Smooth muscle cell (in vitro differentiated cells): ENCODE measurements at regions not wholly inside any gene's neighbourhood (a gene's known extent, or its start where the extent isn't known, plus 50 kb on each side); places are given as distances from the start of the nearest gene placed in this dataset.

Experiments
- DNase-seq: peaks from one replicate; lab custom pipeline; 2025; ENCODE audit not compliant: unreplicated experiment; lab: John Stamatoyannopoulos, UW
- H2AFZ ChIP-seq: fragments of 200-600 bp; sonication (generic); 2 replicates; pipeline ENCODE4 v1.6.0; 2016; ENCODE audit warnings: antibody characterized with exemption, low read depth, mild to moderate bottlenecking
- H3F3A ChIP-seq: fragments of 200-600 bp; sonication (generic); 2 replicates; pipeline ENCODE4 v1.6.0; 2017; ENCODE audit warnings: antibody characterized with exemption, low read depth
- H3K27ac ChIP-seq: fragments of 200-600 bp; sonication (generic); 2 replicates; pipeline ENCODE4 v1.5.1; 2016; ENCODE audit warnings: low read depth, mild to moderate bottlenecking
- H3K27me3 ChIP-seq: fragments of 200-600 bp; sonication (generic); 2 replicates; pipeline ENCODE4 v1.6.1; 2016; ENCODE audit warnings: low read depth, mild to moderate bottlenecking
- H3K36me3 ChIP-seq: fragments of 200-600 bp; sonication (generic); 2 replicates; pipeline ENCODE4 v1.5.1; 2016; ENCODE audit warnings: low read depth
- H3K4me1 ChIP-seq: fragments of 200-600 bp; sonication (generic); 2 replicates; pipeline ENCODE4 v1.5.1; 2016; ENCODE audit warnings: low read depth
- H3K4me2 ChIP-seq: fragments of 200-600 bp; sonication (generic); 2 replicates; pipeline ENCODE4 v1.6.0; 2016; ENCODE audit warnings: mild to moderate bottlenecking
- H3K4me3 ChIP-seq: fragments of 200-600 bp; sonication (generic); 2 replicates; pipeline ENCODE4 v1.5.1; 2016; ENCODE audit warnings: mild to moderate bottlenecking
- H3K79me2 ChIP-seq: fragments of 200-600 bp; sonication (generic); 2 replicates; pipeline ENCODE4 v1.6.0; 2016; ENCODE audit warnings: low read depth, mild to moderate bottlenecking
- H3K9ac ChIP-seq: fragments of 200-600 bp; sonication (generic); 2 replicates; pipeline ENCODE4 v1.6.0; 2016; ENCODE audit warnings: low read depth
- H3K9me3 ChIP-seq: fragments of 200-600 bp; sonication (generic); replicated peaks from 2 replicates; pipeline ENCODE4 v1.5.1; 2016; ENCODE audit warnings: low read depth
- H4K20me1 ChIP-seq: fragments of 200-600 bp; sonication (generic); 2 replicates; pipeline ENCODE4 v1.6.0; 2016; ENCODE audit warnings: low read depth
- CTCF ChIP-seq: fragments of 200-600 bp; sonication (generic); IDR thresholded peaks from 2 replicates; pipeline ENCODE4 v1.5.1; 2017; ENCODE audit warnings: borderline replicate concordance, mild to moderate bottlenecking, antibody characterized with exemption; ENCODE audit not compliant: insufficient read depth, poor library complexity, severe bottlenecking
- WGBS: methylation state at CpG from one replicate; pipeline ENCODE4 v1.1.7; 2016; ENCODE audit warnings: low lambda C conversion rate; 5-methylcytosine and 5-hydroxymethylcytosine counted together

GRCh38 chr5:123783421-123783820 is 271.4 kb downstream of the CSNK1G3 start:
- no peaks in the 10 kb centered on the region for H3K79me2 ChIP-seq
- no peak overlapping the region for H3K27ac ChIP-seq
- no peak for DNase-seq
- H4K20me1 ChIP-seq = no peaks in the 10 kb centered on the region
- H3K4me1 ChIP-seq = peaks cover 37% of the 10 kb centered on the region
- no peak overlapping the region for H3K4me3 ChIP-seq
- WGBS = 97% methylated on average over 1 of the region's 1 CpG
- H2AFZ ChIP-seq = no peak overlapping the region
- H3K9ac ChIP-seq = no peak overlapping the region
- no peaks in the 10 kb centered on the region for H3K27me3 ChIP-seq
- no peak for TF ChIP-seq CTCF
- no peak overlapping the region for H3K4me2 ChIP-seq
- H3K36me3 ChIP-seq = no peaks in the 10 kb centered on the region
- H3F3A ChIP-seq = peaks cover 20% of the 10 kb centered on the region
- H3K9me3 ChIP-seq = no peaks in the 10 kb centered on the region

- H3K9ac ChIP-seq = no peak overlapping the region
- no peaks in the 10 kb centered on the region for H3K79me2 ChIP-seq
- no peaks in the 10 kb centered on the region for H3F3A ChIP-seq
- no peaks in the 10 kb centered on the region for H3K9me3 ChIP-seq
- DNase-seq = no peak
- no peaks in the 10 kb centered on the region for H3K36me3 ChIP-seq
- WGBS = 92% methylated on average over 7 of the region's 7 CpGs
- H3K27me3 ChIP-seq = no peaks in the 10 kb centered on the region
- no peak overlapping the region for H3K27ac ChIP-seq
- no peak overlapping the region for H2AFZ ChIP-seq
- no peak overlapping the region for H3K4me3 ChIP-seq
- H3K4me1 ChIP-seq = no peaks in the 10 kb centered on the region
- H3K4me2 ChIP-seq = no peak overlapping the region
- no peaks in the 10 kb centered on the region for H4K20me1 ChIP-seq
- no peak for TF ChIP-seq CTCF
Measured at GRCh38 chr5:123778641-123779040, 266.7 kb downstream of the CSNK1G3 start.

- peaks cover under 1% of the 10 kb centered on the region for H3K9me3 ChIP-seq
- no peaks in the 10 kb centered on the region for H3F3A ChIP-seq
- no peak for TF ChIP-seq CTCF
- DNase-seq = no peak
- no peak overlapping the region for H3K9ac ChIP-seq
- no peaks in the 10 kb centered on the region for H3K27me3 ChIP-seq
- H4K20me1 ChIP-seq = no peaks in the 10 kb centered on the region
- H3K79me2 ChIP-seq = no peaks in the 10 kb centered on the region
- peak overlapping the region; percentile 17 for H3K4me2 ChIP-seq
- no peak overlapping the region for H2AFZ ChIP-seq
- no peak overlapping the region for H3K4me3 ChIP-seq
- no peaks in the 10 kb centered on the region for H3K36me3 ChIP-seq
- H3K27ac ChIP-seq = peak overlapping the region; percentile 38
- H3K4me1 ChIP-seq = no peaks in the 10 kb centered on the region
Measured at GRCh38 chr5:123776761-123777160, 264.8 kb downstream of the CSNK1G3 start.

- Histone ChIP-seq H3K9ac (no peak overlapping the region), H3K79me2 (no peaks in the 10 kb centered on the region), H3K4me2 (no peak overlapping the region), H3K27me3 (no peaks in the 10 kb centered on the region), H3K4me1 (no peaks in the 10 kb centered on the region), H4K20me1 (no peaks in the 10 kb centered on the region), H2AFZ (no peak overlapping the region), H3K9me3 (peaks cover 14% of the 10 kb centered on the region), H3K4me3 (no peak overlapping the region), H3K36me3 (no peaks in the 10 kb centered on the region), H3F3A (no peaks in the 10 kb centered on the region), H3K27ac (no peak overlapping the region)
- no peak for DNase-seq
- TF ChIP-seq CTCF = no peak
Measured at GRCh38 chr5:123771715-123772114, 259.7 kb downstream of the CSNK1G3 start.
